EH (cell line): ENCODE measurements at regions not wholly inside any gene's neighbourhood (a gene's known extent, or its start where the extent isn't known, plus 50 kb on each side); places are given as distances from the start of the nearest gene placed in this dataset.
A peak's percentile ranks its signal among the peaks of the same experiment; 100 is the strongest.

Experiments
- DNase-seq: peaks from one replicate; pipeline ENCODE4 v3.0.0-alpha.2; 2015; ENCODE audit warnings: low read depth

DNA sequence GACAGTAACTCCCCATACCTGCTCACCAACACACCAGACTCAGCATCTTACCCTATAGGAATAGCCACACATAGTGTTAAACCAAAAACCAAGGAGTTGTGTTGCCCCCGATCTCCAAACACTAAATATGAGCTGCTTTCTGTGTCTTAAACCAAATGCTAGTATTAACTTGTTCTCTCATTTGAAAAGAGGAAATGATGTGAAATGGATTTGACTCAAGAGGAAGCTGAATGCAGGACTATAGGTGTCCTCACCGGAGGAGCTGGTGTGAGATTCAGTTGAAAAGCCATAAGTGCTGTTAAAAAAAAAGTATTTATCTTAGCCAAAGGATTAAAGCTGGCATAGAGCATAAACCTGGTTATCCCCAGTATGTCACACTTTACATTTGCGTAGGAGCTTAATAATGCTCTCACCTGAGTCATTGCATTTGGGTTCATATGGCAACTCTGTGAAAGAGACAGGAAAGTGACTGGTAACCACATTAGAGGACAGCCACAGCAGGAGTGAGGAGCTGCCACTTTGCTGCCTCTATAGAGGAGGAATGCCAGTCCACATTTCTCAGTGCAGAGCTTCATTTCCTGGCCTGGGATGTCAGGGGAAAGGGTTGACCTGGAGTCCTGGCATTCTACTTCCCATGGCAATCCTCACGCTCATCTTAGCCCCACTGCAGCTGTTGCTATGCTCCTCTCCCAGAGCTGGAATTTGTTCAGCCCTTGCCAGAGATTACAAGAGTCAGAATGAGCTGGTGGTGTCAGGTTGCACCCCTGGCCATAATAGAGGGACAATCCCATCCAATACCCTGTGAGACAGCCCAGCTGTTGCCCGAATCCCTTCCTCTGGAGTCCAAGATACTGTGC lies 143.3 kb upstream of the ANKFN1 start:
- DNase-seq, result peak; percentile 6

DNA sequence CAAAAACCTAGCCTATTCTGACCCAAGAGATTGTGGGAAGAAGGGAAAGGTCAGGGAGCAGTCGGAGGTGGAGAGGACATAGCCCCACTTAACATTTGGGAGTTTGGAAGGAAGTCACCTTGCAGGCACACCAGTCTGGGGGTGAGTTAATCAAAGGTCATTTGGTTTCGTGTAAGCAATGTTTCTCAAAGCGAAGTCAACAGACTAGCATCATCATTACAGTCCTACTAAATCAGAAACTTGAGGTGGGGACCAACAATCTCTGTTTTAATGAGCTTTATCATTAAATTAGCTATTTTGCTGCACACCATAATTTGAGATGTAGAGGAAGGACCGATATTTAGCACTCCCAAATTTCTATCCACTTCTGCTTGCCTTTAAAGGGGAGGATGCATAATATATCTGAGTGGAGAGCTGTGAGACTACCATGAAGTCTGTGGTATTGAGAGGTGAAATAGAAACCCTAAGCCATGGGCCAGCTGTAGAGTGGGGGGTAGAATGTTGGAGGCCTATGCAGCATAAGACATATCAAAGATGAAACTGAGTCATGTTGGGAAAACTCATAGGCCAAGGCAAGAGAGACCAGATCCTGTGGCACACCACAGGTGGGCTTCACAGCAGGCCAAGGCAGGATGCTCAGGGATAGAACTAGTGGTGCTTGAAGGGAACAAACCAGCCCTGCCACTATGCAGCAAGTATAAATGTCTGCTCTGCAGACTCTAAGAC lies 141.7 kb upstream of the ANKFN1 start:
- no peak for DNase-seq

- DNase-seq, result no peak
These were observed 135.1 kb upstream of the ANKFN1 start for GRCh38 chr17:56018211-56018610.

GRCh38 chr17:56020369-56020768 lies 132.9 kb upstream of the ANKFN1 start:
- DNase-seq, result no peak

DNA sequence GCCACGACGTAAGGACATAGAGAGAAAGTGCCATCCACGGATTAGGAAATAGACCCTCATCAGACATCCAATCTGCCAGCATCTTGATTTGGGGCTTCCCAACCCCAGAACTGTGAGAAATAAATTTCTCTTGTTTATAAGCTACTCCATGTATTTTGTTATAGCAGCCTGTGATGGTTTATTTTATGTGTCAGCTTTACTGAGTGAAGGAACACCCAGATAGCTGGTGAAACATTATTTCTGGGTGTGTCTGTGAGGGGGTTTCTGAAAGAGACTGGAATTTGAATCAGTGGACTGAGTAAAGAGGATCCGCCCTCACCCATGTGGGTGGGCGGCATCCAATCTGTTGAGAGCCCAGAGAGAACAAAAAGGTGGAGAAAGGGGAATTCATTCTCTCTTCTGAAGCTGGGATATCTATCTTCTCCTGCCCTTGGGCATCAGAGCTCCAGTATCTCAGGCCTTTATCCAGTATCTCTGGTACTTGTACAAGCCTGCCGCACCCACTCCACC lies 131.5 kb upstream of the ANKFN1 start:
- no peak for DNase-seq

- DNase-seq, result no peak
These were observed 129.4 kb upstream of the ANKFN1 start for GRCh38 chr17:56023851-56024250.

DNA sequence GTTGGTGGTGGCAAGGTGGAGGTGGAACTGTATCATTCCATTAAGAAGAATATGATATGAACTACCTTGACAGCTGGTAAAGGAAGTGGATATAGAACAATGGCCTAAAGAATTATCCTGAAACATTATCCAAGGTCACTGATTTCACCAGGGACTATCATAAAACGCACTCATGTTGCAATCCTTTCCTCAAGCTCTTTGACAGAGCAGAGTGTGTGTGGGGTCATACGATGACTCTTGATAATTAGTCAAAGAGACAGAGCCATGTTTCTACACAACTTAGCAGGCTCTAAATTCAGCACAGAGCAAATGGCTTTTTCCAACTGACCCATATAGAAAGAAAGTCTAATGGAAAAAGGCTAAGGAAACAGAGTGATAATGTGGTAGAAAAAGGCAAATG lies 126.4 kb upstream of the ANKFN1 start:
- no peak for DNase-seq

- DNase-seq, result no peak
These were observed 124.4 kb upstream of the ANKFN1 start for GRCh38 chr17:56028837-56029236.

GRCh38 chr17:56030009-56030624 lies 123.2 kb upstream of the ANKFN1 start:
- no peak for DNase-seq

- DNase-seq, result no peak
These were observed 121.6 kb upstream of the ANKFN1 start for GRCh38 chr17:56031636-56032035.

DNA sequence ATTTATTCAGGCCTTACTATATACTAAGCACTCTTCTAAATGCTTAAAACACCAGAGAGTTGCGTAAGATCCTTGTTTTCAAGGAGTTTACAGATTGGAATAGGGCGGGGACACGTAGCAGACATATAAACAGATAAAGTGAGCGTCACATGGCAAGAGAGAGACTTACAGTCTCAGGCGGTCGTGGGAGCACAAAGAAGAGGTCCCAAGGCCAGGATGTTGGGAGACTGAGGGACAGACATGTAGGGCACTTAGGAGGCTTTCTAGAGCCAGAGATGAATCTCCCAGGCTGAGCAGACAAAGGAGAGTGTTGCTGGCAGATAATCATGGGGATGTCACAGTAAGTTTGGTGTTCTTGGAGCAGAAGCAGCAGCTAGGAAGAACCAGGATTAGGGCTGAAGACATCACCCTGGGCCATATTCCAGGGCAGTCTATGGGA lies 119.1 kb upstream of the ANKFN1 start:
- peak; percentile 2 for DNase-seq

- DNase-seq, result no peak
These were observed 115.1 kb upstream of the ANKFN1 start for GRCh38 chr17:56038131-56038530.

GRCh38 chr17:56045872-56046271 lies 107.4 kb upstream of the ANKFN1 start:
- no peak for DNase-seq

DNA sequence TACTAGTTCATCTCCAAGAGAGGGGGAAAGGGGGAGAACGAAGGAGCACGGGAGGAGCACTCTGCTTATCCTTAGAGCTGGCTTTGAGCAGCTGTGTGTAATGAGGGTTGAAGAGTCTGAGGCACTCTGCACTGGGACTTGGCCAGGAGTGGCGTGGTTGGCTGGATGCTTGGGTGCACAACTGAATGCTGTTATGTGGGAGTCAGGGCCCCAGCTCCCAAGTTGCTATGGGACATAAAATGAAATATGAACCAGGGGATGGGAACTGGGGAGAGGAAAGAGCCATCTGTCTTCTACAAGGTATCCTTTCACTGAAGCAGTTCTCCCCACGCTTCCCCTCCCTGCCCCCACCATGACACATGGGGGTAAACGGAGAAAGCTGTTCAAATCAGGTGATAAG lies 105.9 kb upstream of the ANKFN1 start:
- DNase-seq, result no peak

DNA sequence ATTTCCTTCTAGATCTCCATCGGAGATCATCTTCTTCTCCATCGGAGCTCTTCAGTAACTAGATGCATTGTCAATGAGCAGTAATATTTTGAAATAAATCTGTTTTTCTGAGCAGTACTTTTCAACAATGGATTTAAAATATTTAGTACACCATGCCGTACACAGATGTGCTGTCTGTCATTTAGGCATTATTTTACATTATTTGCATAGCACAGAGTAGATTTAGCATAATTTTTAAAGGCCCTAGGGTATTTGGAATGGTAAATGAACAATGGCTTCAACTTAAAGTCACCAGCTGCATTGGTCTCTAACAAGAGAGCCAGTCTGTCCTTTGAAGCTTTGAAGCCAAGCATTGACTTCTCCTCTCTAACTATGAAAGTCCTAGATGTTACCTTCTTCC lies 95.4 kb upstream of the ANKFN1 start:
- no peak for DNase-seq

DNA sequence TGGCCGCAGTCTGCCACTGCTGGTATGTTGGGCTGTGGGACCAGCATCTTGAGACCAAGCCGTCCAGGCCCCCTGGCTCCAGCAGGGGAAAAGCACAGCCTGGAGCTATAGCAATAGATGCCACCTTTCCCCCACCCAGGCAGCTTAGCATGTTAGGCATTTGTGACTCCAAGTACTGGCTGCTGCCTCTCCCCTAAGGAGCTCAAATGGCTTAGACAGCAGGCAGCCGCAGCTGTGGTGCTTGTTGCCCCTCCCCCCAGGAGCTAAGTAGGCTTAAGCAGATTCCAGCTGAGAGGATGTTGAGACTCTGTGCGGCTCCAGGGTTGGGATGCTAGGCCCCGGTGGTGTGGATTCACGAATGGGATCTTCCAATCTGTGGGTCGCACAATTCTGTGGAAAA lies 88.8 kb upstream of the ANKFN1 start:
- DNase-seq, result no peak

DNA sequence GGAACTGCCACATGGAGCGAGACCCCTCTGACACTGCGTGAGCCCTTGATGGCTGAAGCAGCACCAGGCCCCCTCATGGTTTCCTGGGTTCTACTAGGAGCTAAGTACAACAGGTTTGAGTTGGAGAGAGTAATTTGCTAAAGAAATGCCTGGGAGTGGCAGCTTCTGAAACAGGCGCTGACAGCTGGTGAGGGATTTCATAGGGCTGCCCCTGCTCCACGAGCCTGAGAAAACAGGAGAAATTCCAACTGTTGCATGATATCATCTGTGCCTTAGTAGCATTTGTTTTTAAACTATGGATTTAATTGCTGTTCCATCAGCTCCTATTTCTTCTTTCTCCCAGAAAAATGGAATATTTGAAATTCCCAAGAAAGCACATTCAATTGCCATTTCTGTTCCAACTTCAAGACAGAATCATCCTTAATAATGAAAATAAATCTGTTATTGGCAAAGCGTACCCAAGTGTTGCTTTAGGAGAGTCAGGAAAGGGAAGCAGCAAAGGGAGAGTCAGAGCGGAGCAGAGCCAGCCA lies 78.8 kb upstream of the ANKFN1 start:
- no peak for DNase-seq

- no peak for DNase-seq
These were observed 76.3 kb upstream of the ANKFN1 start for GRCh38 chr17:56076980-56077379.

GRCh38 chr17:56083475-56083874 lies 69.8 kb upstream of the ANKFN1 start:
- DNase-seq, result peak; percentile 4

GRCh38 chr17:56085576-56086267 lies 67.6 kb upstream of the ANKFN1 start:
- no peak for DNase-seq

DNA sequence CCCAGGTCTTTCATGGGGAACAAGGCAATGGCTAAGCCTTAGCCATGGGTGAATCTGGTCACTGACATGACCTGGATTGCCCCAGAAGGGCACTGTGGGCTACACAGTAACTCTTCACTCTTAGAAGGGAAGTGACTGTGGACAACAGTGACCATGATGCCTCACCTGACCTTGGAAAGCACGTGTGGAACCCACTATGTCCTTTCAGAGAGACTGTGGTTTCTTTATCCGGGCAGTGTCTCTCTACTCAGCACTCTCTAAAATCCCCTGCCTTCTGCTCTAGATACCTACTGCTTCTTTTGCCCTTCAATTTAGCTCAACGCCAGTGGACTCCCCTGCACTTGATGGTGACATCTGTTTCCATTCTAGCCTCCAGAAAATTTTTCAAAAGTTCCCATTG lies 66.1 kb upstream of the ANKFN1 start:
- DNase-seq, result no peak
